ENCODE measurements at regions not wholly inside any gene's neighbourhood (a gene's known extent, or its start where the extent isn't known, plus 50 kb on each side); places are given as distances from the start of the nearest gene placed in this dataset.

DNA sequence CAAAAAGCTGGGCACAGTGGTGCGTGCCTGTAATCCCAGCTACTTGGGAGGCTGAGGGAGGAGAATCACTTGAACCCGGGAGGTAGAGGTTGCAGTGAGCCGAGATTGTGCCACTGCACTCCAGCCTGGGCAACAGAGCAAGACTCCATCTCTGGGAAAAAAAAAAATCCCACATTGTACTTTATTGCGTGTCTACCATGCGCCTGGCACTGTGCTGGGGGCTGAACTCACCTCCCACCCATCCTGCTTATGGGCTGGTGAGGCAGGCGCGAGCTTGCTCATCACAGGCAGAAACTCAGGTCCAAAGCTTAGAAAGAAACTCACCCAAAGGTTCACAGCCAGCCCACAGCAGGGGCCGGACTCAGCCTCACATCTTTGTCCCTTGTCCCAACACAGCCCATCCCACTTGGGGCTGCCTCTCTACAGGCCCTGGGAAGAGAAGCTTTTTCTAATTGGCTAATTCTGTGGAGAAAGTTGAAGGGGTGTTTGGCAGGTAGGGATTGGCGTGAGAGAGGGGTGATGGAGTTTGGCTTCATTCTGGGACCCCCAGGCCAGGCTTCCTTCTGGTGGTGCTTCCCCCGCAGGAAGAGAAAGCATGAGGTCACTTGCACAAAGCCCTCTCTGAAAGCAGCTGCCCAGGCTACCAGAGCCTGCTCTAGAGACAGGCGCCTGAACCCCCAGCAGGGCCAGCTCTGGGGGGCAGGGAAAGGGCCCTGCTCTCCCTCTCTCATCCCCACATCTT, 122.6 kb upstream of the SMAD3 start (continued):
- TF ChIP-seq NRF1 (conservative IDR thresholded peaks at IDR 0.05; ENCODE audit: low read depth, low read length) (no peak), LARP7 (IDR thresholded peaks at IDR 0.05) (no peak), CBFB (IDR thresholded peaks at IDR 0.05; ENCODE audit: low read depth) (no peak), ZNF384 (IDR thresholded peaks at IDR 0.05; ENCODE audit: borderline replicate concordance, low read depth, low read length) (no peak)
- TF ChIP-seq, protein P1, sequence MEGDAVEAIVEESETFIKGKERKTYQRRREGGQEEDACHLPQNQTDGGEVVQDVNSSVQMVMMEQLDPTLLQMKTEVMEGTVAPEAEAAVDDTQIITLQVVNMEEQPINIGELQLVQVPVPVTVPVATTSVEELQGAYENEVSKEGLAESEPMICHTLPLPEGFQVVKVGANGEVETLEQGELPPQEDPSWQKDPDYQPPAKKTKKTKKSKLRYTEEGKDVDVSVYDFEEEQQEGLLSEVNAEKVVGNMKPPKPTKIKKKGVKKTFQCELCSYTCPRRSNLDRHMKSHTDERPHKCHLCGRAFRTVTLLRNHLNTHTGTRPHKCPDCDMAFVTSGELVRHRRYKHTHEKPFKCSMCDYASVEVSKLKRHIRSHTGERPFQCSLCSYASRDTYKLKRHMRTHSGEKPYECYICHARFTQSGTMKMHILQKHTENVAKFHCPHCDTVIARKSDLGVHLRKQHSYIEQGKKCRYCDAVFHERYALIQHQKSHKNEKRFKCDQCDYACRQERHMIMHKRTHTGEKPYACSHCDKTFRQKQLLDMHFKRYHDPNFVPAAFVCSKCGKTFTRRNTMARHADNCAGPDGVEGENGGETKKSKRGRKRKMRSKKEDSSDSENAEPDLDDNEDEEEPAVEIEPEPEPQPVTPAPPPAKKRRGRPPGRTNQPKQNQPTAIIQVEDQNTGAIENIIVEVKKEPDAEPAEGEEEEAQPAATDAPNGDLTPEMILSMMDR (IDR thresholded peaks at IDR 0.05 in 2 of 3, conservative IDR thresholded peaks at IDR 0.05 in 1 of 3; ENCODE audit: control insufficient read depth in 2 of 3, extremely low read depth in 1 of 3, insufficient read depth in 1 of 3, low read depth in 3 of 3, low read length in 3 of 3): no peak
- TF ChIP-seq, protein P2, sequence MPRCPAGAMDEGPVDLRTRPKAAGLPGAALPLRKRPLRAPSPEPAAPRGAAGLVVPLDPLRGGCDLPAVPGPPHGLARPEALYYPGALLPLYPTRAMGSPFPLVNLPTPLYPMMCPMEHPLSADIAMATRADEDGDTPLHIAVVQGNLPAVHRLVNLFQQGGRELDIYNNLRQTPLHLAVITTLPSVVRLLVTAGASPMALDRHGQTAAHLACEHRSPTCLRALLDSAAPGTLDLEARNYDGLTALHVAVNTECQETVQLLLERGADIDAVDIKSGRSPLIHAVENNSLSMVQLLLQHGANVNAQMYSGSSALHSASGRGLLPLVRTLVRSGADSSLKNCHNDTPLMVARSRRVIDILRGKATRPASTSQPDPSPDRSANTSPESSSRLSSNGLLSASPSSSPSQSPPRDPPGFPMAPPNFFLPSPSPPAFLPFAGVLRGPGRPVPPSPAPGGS (IDR thresholded peaks at IDR 0.05; ENCODE audit: borderline replicate concordance, insufficient read depth, low read depth, low read length, poor library complexity, severe bottlenecking): no peak
- TF ChIP-seq, protein P3, sequence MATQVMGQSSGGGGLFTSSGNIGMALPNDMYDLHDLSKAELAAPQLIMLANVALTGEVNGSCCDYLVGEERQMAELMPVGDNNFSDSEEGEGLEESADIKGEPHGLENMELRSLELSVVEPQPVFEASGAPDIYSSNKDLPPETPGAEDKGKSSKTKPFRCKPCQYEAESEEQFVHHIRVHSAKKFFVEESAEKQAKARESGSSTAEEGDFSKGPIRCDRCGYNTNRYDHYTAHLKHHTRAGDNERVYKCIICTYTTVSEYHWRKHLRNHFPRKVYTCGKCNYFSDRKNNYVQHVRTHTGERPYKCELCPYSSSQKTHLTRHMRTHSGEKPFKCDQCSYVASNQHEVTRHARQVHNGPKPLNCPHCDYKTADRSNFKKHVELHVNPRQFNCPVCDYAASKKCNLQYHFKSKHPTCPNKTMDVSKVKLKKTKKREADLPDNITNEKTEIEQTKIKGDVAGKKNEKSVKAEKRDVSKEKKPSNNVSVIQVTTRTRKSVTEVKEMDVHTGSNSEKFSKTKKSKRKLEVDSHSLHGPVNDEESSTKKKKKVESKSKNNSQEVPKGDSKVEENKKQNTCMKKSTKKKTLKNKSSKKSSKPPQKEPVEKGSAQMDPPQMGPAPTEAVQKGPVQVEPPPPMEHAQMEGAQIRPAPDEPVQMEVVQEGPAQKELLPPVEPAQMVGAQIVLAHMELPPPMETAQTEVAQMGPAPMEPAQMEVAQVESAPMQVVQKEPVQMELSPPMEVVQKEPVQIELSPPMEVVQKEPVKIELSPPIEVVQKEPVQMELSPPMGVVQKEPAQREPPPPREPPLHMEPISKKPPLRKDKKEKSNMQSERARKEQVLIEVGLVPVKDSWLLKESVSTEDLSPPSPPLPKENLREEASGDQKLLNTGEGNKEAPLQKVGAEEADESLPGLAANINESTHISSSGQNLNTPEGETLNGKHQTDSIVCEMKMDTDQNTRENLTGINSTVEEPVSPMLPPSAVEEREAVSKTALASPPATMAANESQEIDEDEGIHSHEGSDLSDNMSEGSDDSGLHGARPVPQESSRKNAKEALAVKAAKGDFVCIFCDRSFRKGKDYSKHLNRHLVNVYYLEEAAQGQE (IDR thresholded peaks at IDR 0.05; ENCODE audit: low read depth, low read length): no peak
- TF ChIP-seq, protein P4, sequence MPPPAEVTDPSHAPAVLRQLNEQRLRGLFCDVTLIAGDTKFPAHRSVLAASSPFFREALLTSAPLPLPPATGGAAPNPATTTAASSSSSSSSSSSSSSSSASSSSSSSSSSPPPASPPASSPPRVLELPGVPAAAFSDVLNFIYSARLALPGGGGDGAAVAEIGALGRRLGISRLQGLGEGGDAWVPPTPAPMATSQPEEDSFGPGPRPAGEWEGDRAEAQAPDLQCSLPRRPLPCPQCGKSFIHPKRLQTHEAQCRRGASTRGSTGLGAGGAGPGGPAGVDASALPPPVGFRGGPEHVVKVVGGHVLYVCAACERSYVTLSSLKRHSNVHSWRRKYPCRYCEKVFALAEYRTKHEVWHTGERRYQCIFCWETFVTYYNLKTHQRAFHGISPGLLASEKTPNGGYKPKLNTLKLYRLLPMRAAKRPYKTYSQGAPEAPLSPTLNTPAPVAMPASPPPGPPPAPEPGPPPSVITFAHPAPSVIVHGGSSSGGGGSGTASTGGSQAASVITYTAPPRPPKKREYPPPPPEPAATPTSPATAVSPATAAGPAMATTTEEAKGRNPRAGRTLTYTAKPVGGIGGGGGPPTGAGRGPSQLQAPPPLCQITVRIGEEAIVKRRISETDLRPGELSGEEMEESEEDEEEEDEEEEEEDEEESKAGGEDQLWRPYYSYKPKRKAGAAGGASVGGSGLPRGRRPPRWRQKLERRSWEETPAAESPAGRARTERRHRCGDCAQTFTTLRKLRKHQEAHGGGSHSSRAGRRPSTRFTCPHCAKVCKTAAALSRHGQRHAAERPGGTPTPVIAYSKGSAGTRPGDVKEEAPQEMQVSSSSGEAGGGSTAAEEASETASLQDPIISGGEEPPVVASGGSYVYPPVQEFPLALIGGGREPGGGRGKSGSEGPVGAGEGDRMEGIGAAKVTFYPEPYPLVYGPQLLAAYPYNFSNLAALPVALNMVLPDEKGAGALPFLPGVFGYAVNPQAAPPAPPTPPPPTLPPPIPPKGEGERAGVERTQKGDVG (CRISPR knock-in tag; IDR thresholded peaks at IDR 0.05): no peak
